ENCODE measurements at regions not wholly inside any gene's neighbourhood (a gene's known extent, or its start where the extent isn't known, plus 50 kb on each side); places are given as distances from the start of the nearest gene placed in this dataset.

DNA sequence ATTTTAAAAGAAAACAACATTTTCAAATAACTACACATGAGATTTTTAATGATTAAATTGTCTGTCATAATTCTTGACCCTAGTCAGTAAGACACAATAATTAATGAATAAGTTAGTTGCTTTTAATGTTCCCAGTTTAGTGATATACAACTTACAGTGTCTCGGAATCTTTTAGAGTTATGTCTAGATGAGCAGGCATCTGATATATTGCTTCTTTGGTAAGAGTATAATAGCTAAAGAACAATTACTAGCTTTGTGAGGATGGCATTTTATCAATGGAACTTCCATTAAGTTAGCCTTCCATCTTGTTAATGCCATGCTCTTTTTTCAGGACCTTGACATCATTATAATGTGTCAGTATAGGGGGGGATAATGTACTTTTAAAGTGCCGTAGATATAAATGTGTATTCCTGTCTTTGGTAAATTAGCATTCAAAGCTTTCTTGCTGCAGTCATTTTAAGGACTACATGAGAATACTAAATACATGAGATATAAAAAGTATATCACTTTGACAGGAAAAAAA, 425.1 kb downstream of the PDHA2 start:
- intact Hi-C loops (cut with micrococcal nuclease) = no loop called here
- ATAC-seq = no peak
- H3K27ac ChIP-seq (ENCODE audit: low read depth, low read length) = no peak overlapping the region
- no peaks in the 10 kb centered on the region for H3K27me3 Mint-ChIP-seq
- H3K9me3 ChIP-seq (ENCODE audit: control insufficient read depth in 2 of 3, low read length in 3 of 3) = no peaks in the 10 kb centered on the region
- POLR2A ChIA-PET = no interaction called here
- H3K4me1 Mint-ChIP-seq = peaks cover 0 to 2% (median 0%) of the 10 kb centered on the region in 7 donors
- H3K36me3 Mint-ChIP-seq = no peaks in the 10 kb centered on the region
- no peaks in the 10 kb centered on the region for H3K4me1 ChIP-seq (ENCODE audit: control insufficient read depth in 2 of 2, insufficient read depth in 2 of 2, low read length in 2 of 2)
- no peak overlapping the region for H3K4me3 Mint-ChIP-seq
- H3K4me3 ChIP-seq (ENCODE audit: low read length) = no peak overlapping the region
- peaks cover 0 to 16% (median 4%) of the 10 kb centered on the region in 11 donors for H3K9me3 Mint-ChIP-seq
- H3K27me3 ChIP-seq (ENCODE audit: control insufficient read depth in 2 of 2, insufficient read depth in 2 of 2, low read length in 2 of 2) = no peaks in the 10 kb centered on the region
- H3K36me3 ChIP-seq (ENCODE audit: control insufficient read depth in 2 of 3, insufficient read depth in 3 of 3, low read length in 3 of 3) = no peaks in the 10 kb centered on the region
- CTCF ChIA-PET = interaction anchor here (1.2 kb wide), 1 partner anchor 17 kb away, joined by 3 read pairs; no protein-coding TSS in a partner anchor
- no peak for DNase-seq
- no peak overlapping the region for H3K27ac Mint-ChIP-seq

- no peaks in the 10 kb centered on the region for H3K9me3 ChIP-seq (ENCODE audit: control insufficient read depth in 2 of 3, low read length in 3 of 3)
- Mint-ChIP-seq H3K36me3 (no peaks in the 10 kb centered on the region), H3K27ac (no peak overlapping the region), H3K9me3 (peaks cover 0 to 6% (median 0%) of the 10 kb centered on the region in 11 donors), H3K27me3 (no peaks in the 10 kb centered on the region), H3K4me1 (no peaks in the 10 kb centered on the region), H3K4me3 (no peak overlapping the region)
- DNase-seq (no peak), ATAC-seq (no peak)
- no peaks in the 10 kb centered on the region for H3K27me3 ChIP-seq (ENCODE audit: control insufficient read depth in 2 of 2, insufficient read depth in 2 of 2, low read length in 2 of 2)
- ChIA-PET POLR2A (no interaction called here), CTCF (no interaction called here)
- no peaks in the 10 kb centered on the region for H3K36me3 ChIP-seq (ENCODE audit: control insufficient read depth in 2 of 3, insufficient read depth in 3 of 3, low read length in 3 of 3)
- intact Hi-C loops (cut with micrococcal nuclease) = no loop called here
- no peak overlapping the region for H3K4me3 ChIP-seq (ENCODE audit: low read length)
- H3K4me1 ChIP-seq (ENCODE audit: control insufficient read depth in 2 of 2, insufficient read depth in 2 of 2, low read length in 2 of 2) = no peaks in the 10 kb centered on the region
- no peak overlapping the region for H3K27ac ChIP-seq (ENCODE audit: low read depth, low read length)
These were observed 453.9 kb downstream of the PDHA2 start for GRCh38 chr4:96293806-96294205.

DNA sequence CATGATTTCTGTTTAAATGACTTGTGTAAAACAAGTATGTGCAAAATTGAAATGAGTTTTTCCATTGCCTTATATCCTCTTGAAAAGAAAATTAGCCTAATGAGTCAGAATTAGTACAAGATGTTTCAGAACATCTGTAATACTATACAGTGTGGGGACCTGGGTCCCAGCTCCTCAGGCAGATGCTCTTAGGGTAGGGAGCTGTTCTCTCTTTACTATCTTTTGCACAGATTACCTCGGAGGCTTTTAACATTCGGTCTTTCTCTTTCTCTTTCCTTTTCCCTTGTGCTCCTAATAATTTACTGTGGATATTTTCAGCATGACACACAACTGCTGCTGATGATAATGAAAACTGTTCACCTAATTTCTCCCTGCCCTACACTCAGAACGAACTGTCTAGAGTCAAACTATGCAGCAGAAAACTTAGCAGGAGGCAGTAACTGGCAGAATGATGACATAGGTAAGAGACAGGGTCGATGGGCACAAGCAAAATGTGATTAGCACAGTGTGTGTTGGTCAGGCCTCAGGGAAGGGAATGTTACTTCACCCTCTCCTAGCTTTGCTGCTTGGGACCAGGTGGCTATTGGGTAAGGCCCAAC, 455.3 kb downstream of the PDHA2 start:
- Histone ChIP-seq H3K36me3 (ENCODE audit: control insufficient read depth in 2 of 3, insufficient read depth in 3 of 3, low read length in 3 of 3) (no peaks in the 10 kb centered on the region), H3K9me3 (ENCODE audit: control insufficient read depth in 2 of 3, low read length in 3 of 3) (no peaks in the 10 kb centered on the region), H3K27ac (ENCODE audit: low read depth, low read length) (no peak overlapping the region), H3K4me3 (ENCODE audit: low read length) (no peak overlapping the region), H3K27me3 (ENCODE audit: control insufficient read depth in 2 of 2, insufficient read depth in 2 of 2, low read length in 2 of 2) (no peaks in the 10 kb centered on the region), H3K4me1 (ENCODE audit: control insufficient read depth in 2 of 2, insufficient read depth in 2 of 2, low read length in 2 of 2) (no peaks in the 10 kb centered on the region)
- POLR2A ChIA-PET = no interaction called here
- Mint-ChIP-seq H3K36me3 (no peaks in the 10 kb centered on the region), H3K4me1 (no peaks in the 10 kb centered on the region), H3K27me3 (no peaks in the 10 kb centered on the region), H3K9me3 (peaks cover 0 to 5% (median 0%) of the 10 kb centered on the region in 11 donors), H3K27ac (no peak overlapping the region), H3K4me3 (no peak overlapping the region)
- ATAC-seq (no peak), DNase-seq (no peak)
- CTCF ChIA-PET = no interaction called here
- intact Hi-C loops (cut with micrococcal nuclease) = no loop called here

DNA sequence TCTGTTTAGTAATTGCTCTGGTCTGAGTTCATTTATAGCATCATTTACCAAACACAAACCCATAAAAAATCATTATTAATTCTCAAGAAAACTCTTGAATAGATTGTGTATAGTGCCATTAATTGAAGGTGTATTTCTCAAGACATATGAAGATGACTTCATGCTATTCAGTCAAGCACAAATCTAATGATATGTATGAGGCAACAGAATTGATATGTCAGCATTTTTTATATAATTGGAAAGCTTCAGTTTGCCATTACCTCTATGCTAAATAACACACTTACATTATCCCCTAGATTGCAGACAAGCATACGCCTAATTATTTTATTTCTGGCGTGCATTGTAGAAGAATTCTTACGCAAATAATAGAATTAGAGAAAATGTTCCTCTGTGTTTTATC, 461.8 kb downstream of the PDHA2 start:
- H3K27ac Mint-ChIP-seq = no peak overlapping the region
- Histone ChIP-seq H3K27ac (ENCODE audit: low read depth, low read length) (no peak overlapping the region), H3K4me1 (ENCODE audit: control insufficient read depth in 2 of 2, insufficient read depth in 2 of 2, low read length in 2 of 2) (no peaks in the 10 kb centered on the region), H3K27me3 (ENCODE audit: control insufficient read depth in 2 of 2, insufficient read depth in 2 of 2, low read length in 2 of 2) (no peaks in the 10 kb centered on the region), H3K9me3 (ENCODE audit: control insufficient read depth in 2 of 3, low read length in 3 of 3) (no peaks in the 10 kb centered on the region), H3K4me3 (ENCODE audit: low read length) (no peak overlapping the region), H3K36me3 (ENCODE audit: control insufficient read depth in 2 of 3, insufficient read depth in 3 of 3, low read length in 3 of 3) (no peaks in the 10 kb centered on the region)
- no peaks in the 10 kb centered on the region for H3K4me1 Mint-ChIP-seq
- DNase-seq (no peak), ATAC-seq (no peak)
- H3K27me3 Mint-ChIP-seq = no peaks in the 10 kb centered on the region
- intact Hi-C loops (cut with micrococcal nuclease) = no loop called here
- CTCF ChIA-PET = no interaction called here
- H3K4me3 Mint-ChIP-seq = no peak overlapping the region
- peaks cover 0 to 2% (median 0%) of the 10 kb centered on the region in 11 donors for H3K9me3 Mint-ChIP-seq
- POLR2A ChIA-PET = no interaction called here
- H3K36me3 Mint-ChIP-seq = no peaks in the 10 kb centered on the region

DNA sequence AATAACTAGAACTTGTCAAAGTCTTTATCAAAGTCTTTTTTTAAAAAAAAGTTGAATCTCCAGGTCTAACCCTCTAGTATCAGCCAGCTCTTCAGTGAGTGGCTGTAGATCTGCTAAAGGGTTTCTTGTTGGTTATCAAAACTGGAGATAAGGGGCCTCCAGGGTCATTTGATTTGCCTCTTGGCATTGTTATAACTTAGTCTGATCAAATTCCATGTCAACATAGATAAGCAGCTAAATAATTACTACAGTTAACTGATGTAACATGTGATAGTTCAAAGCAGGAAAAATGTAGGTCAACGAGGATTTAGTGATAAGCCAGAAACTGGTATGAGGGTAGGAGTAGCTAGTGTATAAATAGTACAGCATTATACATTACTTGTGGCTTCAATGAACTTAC, 465.1 kb downstream of the PDHA2 start:
- DNase-seq (no peak), ATAC-seq (no peak)
- H3K4me3 Mint-ChIP-seq = no peak overlapping the region
- POLR2A ChIA-PET = no interaction called here
- H3K36me3 Mint-ChIP-seq = no peaks in the 10 kb centered on the region
- Histone ChIP-seq H3K4me1 (ENCODE audit: control insufficient read depth in 2 of 2, insufficient read depth in 2 of 2, low read length in 2 of 2) (no peaks in the 10 kb centered on the region), H3K27me3 (ENCODE audit: control insufficient read depth in 2 of 2, insufficient read depth in 2 of 2, low read length in 2 of 2) (no peaks in the 10 kb centered on the region), H3K9me3 (ENCODE audit: control insufficient read depth in 2 of 3, low read length in 3 of 3) (no peaks in the 10 kb centered on the region), H3K36me3 (ENCODE audit: control insufficient read depth in 2 of 3, insufficient read depth in 3 of 3, low read length in 3 of 3) (no peaks in the 10 kb centered on the region), H3K27ac (ENCODE audit: low read depth, low read length) (no peak overlapping the region), H3K4me3 (ENCODE audit: low read length) (no peak overlapping the region)
- H3K9me3 Mint-ChIP-seq = peaks cover 0 to 27% (median 6%) of the 10 kb centered on the region in 11 donors
- intact Hi-C loops (cut with micrococcal nuclease) = no loop called here
- H3K27me3 Mint-ChIP-seq = no peaks in the 10 kb centered on the region
- CTCF ChIA-PET = interaction anchor here (1.6 kb wide), 1 partner anchor 13 kb away, joined by 3 read pairs; no protein-coding TSS in a partner anchor
- H3K27ac Mint-ChIP-seq = no peak overlapping the region
- H3K4me1 Mint-ChIP-seq = no peaks in the 10 kb centered on the region

GRCh38 chr4:96312046-96312685, 472.3 kb downstream of the PDHA2 start:
- intact Hi-C loops (cut with micrococcal nuclease) = no loop called here
- no peak overlapping the region for H3K4me3 Mint-ChIP-seq
- ChIA-PET CTCF (no interaction called here), POLR2A (no interaction called here)
- no peak for DNase-seq
- no peak for ATAC-seq
- Histone ChIP-seq H3K27me3 (ENCODE audit: control insufficient read depth in 2 of 2, insufficient read depth in 2 of 2, low read length in 2 of 2) (no peaks in the 10 kb centered on the region), H3K9me3 (ENCODE audit: control insufficient read depth in 2 of 3, low read length in 3 of 3) (no peaks in the 10 kb centered on the region), H3K36me3 (ENCODE audit: control insufficient read depth in 2 of 3, insufficient read depth in 3 of 3, low read length in 3 of 3) (no peaks in the 10 kb centered on the region), H3K27ac (ENCODE audit: low read depth, low read length) (no peak overlapping the region), H3K4me3 (ENCODE audit: low read length) (no peak overlapping the region), H3K4me1 (ENCODE audit: control insufficient read depth in 2 of 2, insufficient read depth in 2 of 2, low read length in 2 of 2) (no peaks in the 10 kb centered on the region)
- H3K27me3 Mint-ChIP-seq = no peaks in the 10 kb centered on the region
- H3K9me3 Mint-ChIP-seq = peaks cover 0 to 23% (median 9%) of the 10 kb centered on the region in 11 donors
- H3K27ac Mint-ChIP-seq = no peak overlapping the region
- H3K36me3 Mint-ChIP-seq = no peaks in the 10 kb centered on the region
- no peaks in the 10 kb centered on the region for H3K4me1 Mint-ChIP-seq

GRCh38 chr4:96315815-96316214, 475.9 kb downstream of the PDHA2 start:
- no peak for ATAC-seq
- POLR2A ChIA-PET = no interaction called here
- no peaks in the 10 kb centered on the region for H3K4me1 ChIP-seq (ENCODE audit: control insufficient read depth in 2 of 2, insufficient read depth in 2 of 2, low read length in 2 of 2)
- H3K36me3 ChIP-seq (ENCODE audit: control insufficient read depth in 2 of 3, insufficient read depth in 3 of 3, low read length in 3 of 3) = no peaks in the 10 kb centered on the region
- H3K4me3 ChIP-seq (ENCODE audit: low read length) = no peak overlapping the region
- Mint-ChIP-seq H3K9me3 (peaks cover 0 to 3% (median 0%) of the 10 kb centered on the region in 11 donors), H3K27ac (no peak overlapping the region), H3K36me3 (no peaks in the 10 kb centered on the region), H3K4me3 (no peak overlapping the region), H3K27me3 (no peaks in the 10 kb centered on the region), H3K4me1 (no peaks in the 10 kb centered on the region)
- CTCF ChIA-PET = no interaction called here
- no peaks in the 10 kb centered on the region for H3K9me3 ChIP-seq (ENCODE audit: control insufficient read depth in 2 of 3, low read length in 3 of 3)
- intact Hi-C loops (cut with micrococcal nuclease) = no loop called here
- no peak for DNase-seq
- no peaks in the 10 kb centered on the region for H3K27me3 ChIP-seq (ENCODE audit: control insufficient read depth in 2 of 2, insufficient read depth in 2 of 2, low read length in 2 of 2)
- H3K27ac ChIP-seq (ENCODE audit: low read depth, low read length) = no peak overlapping the region

Measured in naive thymus-derived CD4-positive, alpha-beta T cell (primary cell).